Stomach (tissue), 4 donors: ENCODE measurements at regions not wholly inside any gene's neighbourhood (a gene's known extent, or its start where the extent isn't known, plus 50 kb on each side); places are given as distances from the start of the nearest gene placed in this dataset.

Experiments
- CTCF ChIP-seq, 7 experiments: fragments of 450-650 bp in 4 of 7; fragments of 200-600 bp in 3 of 7; sonication (generic) in 3 of 7; IDR thresholded peaks; one replicate each; pipeline ENCODE4 v1.5.1; 2016 to 2019; ENCODE audit warnings: antibody characterized with exemption in 7 of 7, control low read depth in 2 of 7, mild to moderate bottlenecking in 1 of 7
- EP300 ChIP-seq: sonication (generic); formaldehyde crosslinking; IDR thresholded peaks from one replicate; pipeline ENCODE4 v1.6.1; 2017; ENCODE audit warnings: antibody characterized with exemption
- POLR2A ChIP-seq, 4 donors: fragments of 450-650 bp; IDR thresholded peaks; one replicate each; pipeline ENCODE4 v1.6.1; 2016; ENCODE audit warnings: antibody characterized with exemption in 4 of 4, control low read depth in 2 of 4, mild to moderate bottlenecking in 1 of 4, moderate library complexity in 1 of 4

GRCh38 chr13:69604698-69605097 is 502.9 kb upstream of the ATXN8OS start:
- no peak for TF ChIP-seq EP300
- no peak for TF ChIP-seq POLR2A (IDR thresholded peaks at IDR 0.05)
- TF ChIP-seq CTCF (IDR thresholded peaks at IDR 0.05), result no peak
